Ovary (tissue), 3 donors: ENCODE measurements at regions not wholly inside any gene's neighbourhood (a gene's known extent, or its start where the extent isn't known, plus 50 kb on each side); places are given as distances from the start of the nearest gene placed in this dataset.

Experiments used
- CTCF ChIP-seq, 3 donors: fragments of 450-650 bp in 2 of 3; fragments of 200-600 bp in 1 of 3; IDR thresholded peaks; one replicate each; pipeline versions ENCODE4 v1.5.1 to v1.8.0; 2016 to 2022; ENCODE audit warnings: antibody characterized with exemption in 3 of 3, mild to moderate bottlenecking in 1 of 3
- EP300 ChIP-seq: sonication (generic); formaldehyde crosslinking; IDR thresholded peaks from one replicate; pipeline ENCODE4 v1.6.1; 2017; ENCODE audit warnings: antibody characterized with exemption
- POLR2A ChIP-seq: fragments of 450-650 bp; IDR thresholded peaks from one replicate; pipeline ENCODE4 v1.6.1; 2017; ENCODE audit warnings: antibody characterized with exemption, mild to moderate bottlenecking, moderate library complexity
- donor health status: DM: no; HTN: no; CAD: no.

DNA sequence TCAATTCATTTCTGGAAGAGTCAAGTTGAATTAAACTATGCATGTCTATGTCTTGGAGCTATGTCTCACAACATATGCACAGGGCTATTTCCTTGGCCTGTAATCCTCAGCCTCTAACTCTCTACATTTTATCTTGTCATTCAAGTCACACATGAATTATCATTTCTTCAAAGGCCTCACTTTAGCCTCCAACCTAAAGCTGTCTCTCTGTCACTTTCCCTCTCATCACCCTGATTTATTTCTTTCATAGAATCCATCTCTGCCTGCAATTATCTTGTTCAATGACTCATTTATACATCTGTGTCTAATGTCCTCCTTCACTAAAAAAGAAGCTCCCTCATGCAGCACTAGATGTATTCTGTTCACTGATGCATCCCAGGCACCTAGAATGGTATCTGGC is 614.2 kb upstream of the REG3G start:
- TF ChIP-seq CTCF (IDR thresholded peaks at IDR 0.05) (no peak), POLR2A (no peak), EP300 (no peak)
